ENCODE measurements at regions not wholly inside any gene's neighbourhood (a gene's known extent, or its start where the extent isn't known, plus 50 kb on each side); places are given as distances from the start of the nearest gene placed in this dataset.

DNA sequence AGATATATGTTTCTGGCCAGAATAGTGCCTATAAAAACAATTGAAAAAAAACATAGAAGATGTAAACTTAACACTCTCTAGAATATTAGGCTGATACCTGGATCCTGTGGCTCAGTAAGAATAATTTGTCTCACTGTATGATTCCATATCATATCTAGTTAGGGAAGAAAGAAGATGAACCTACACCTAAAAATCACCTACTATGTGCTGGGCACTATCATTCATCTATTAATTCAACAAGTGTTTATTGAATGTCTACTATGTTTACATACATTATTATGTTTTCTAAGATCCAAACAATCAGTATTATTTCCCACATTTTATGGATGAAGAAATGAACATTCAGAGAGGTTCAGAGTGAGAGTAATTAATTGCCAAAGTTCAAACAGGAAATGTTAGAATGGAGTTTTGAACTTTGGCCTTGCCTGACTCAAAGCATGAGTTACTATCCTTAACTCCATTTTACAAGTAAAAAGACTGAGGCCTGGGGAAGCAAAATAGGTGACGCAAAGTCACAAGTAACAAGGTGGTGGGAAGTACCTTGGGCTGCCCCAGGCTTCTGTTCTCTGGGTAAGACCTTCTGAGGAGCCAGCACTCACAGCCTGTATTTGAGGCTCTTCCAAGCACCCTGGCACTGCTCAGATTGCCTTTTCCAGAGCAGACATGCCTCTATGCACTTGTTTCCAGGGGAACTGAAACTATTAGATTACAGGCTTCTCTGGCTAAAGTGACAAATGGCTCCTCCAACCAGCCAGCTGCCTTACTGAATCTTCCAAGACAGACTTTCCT lies 111.1 kb upstream of the ACSL4 start:
- TF ChIP-seq, protein P1, sequence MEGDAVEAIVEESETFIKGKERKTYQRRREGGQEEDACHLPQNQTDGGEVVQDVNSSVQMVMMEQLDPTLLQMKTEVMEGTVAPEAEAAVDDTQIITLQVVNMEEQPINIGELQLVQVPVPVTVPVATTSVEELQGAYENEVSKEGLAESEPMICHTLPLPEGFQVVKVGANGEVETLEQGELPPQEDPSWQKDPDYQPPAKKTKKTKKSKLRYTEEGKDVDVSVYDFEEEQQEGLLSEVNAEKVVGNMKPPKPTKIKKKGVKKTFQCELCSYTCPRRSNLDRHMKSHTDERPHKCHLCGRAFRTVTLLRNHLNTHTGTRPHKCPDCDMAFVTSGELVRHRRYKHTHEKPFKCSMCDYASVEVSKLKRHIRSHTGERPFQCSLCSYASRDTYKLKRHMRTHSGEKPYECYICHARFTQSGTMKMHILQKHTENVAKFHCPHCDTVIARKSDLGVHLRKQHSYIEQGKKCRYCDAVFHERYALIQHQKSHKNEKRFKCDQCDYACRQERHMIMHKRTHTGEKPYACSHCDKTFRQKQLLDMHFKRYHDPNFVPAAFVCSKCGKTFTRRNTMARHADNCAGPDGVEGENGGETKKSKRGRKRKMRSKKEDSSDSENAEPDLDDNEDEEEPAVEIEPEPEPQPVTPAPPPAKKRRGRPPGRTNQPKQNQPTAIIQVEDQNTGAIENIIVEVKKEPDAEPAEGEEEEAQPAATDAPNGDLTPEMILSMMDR (IDR thresholded peaks at IDR 0.05): no peak
- Mint-ChIP-seq H3K27me3 (ENCODE audit: low read depth in 2 of 2) (no peaks in the 10 kb centered on the region), H3K27ac (no peak overlapping the region), H3K36me3 (no peaks in the 10 kb centered on the region), H3K4me3 (no peak overlapping the region), H3K9me3 (no peaks in the 10 kb centered on the region), H3K4me1 (no peaks in the 10 kb centered on the region)
- no peak overlapping the region for H3K4me3 ChIP-seq (ENCODE audit: low read length)
- H3K9me3 ChIP-seq (ENCODE audit: control insufficient read depth, insufficient read depth, low read length): no peaks in the 10 kb centered on the region
- ATAC-seq: no peak
- H3K36me3 ChIP-seq (ENCODE audit: control insufficient read depth, insufficient read depth, low read length): no peaks in the 10 kb centered on the region
- no peaks in the 10 kb centered on the region for H3K27me3 ChIP-seq (ENCODE audit: control insufficient read depth, insufficient read depth, low read length)
- no peaks in the 10 kb centered on the region for H3K4me1 ChIP-seq (ENCODE audit: control insufficient read depth, insufficient read depth, low read length)
- no peak overlapping the region for H3K27ac ChIP-seq (ENCODE audit: low read length)
- intact Hi-C loops (cut with micrococcal nuclease): no loop called here
- DNase-seq: no peak
- 75% methylated on average over 1 of the region's 1 CpG for WGBS (ENCODE audit: insufficient coverage)

DNA sequence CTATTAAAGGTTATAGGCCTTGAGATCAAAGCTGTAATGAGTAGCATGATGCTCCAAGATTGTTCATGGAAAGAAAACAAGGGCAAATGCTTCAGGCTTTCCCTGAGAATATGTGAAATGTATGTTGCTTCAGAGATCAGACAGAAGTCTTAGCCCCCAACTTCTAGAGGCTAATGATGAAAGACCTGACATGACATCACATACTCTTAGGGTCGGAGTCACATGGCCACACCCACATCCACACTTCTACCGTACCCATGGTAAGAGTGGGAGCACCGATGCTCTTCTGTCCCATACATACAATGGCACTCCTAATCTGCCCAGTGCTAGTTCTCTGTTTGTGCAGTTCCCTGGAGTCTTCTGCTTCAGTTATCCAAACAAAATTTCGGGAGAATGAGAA lies 111.9 kb upstream of the ACSL4 start:
- Histone ChIP-seq H3K27me3 (ENCODE audit: control insufficient read depth, insufficient read depth, low read length) (no peaks in the 10 kb centered on the region), H3K4me3 (ENCODE audit: low read length) (no peak overlapping the region), H3K9me3 (ENCODE audit: control insufficient read depth, insufficient read depth, low read length) (no peaks in the 10 kb centered on the region), H3K27ac (ENCODE audit: low read length) (no peak overlapping the region), H3K4me1 (ENCODE audit: control insufficient read depth, insufficient read depth, low read length) (no peaks in the 10 kb centered on the region), H3K36me3 (ENCODE audit: control insufficient read depth, insufficient read depth, low read length) (no peaks in the 10 kb centered on the region)
- no peaks in the 10 kb centered on the region for H3K9me3 Mint-ChIP-seq
- intact Hi-C loops (cut with micrococcal nuclease): no loop called here
- no peak overlapping the region for H3K4me3 Mint-ChIP-seq
- H3K27me3 Mint-ChIP-seq (ENCODE audit: low read depth in 2 of 2): no peaks in the 10 kb centered on the region
- WGBS (ENCODE audit: insufficient coverage): 93% methylated on average over 3 of the region's 4 CpGs
- TF ChIP-seq, protein P1 (IDR thresholded peaks at IDR 0.05): no peak
- H3K36me3 Mint-ChIP-seq: no peaks in the 10 kb centered on the region
- no peak for ATAC-seq
- H3K27ac Mint-ChIP-seq: no peak overlapping the region
- DNase-seq: no peak
- no peaks in the 10 kb centered on the region for H3K4me1 Mint-ChIP-seq

DNA sequence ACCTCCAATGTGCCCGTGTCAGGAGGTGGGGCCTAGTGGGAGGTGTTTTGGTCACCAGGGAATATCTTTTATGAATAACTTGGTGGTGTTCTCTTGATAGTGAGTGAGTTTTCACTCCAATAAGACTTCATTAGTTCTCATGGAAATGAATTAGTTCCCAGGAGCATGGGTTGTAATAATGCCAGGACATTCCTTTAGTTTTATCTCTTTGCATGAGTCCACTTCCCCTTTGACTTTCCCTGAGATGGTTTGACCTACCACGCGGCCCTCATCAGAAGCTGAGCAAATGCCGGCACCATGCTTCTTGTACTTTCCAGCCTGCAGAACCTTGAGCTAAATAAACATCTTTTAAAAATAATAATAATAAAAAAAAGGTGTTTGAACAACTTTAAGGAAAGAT lies 112.9 kb upstream of the ACSL4 start:
- WGBS (ENCODE audit: insufficient coverage): 90% methylated on average over 1 of the region's 4 CpGs
- Mint-ChIP-seq H3K4me3 (no peak overlapping the region), H3K27me3 (ENCODE audit: low read depth in 2 of 2) (peaks cover 0 to 2% of the 10 kb centered on the region in 2 donors), H3K9me3 (no peaks in the 10 kb centered on the region), H3K4me1 (no peaks in the 10 kb centered on the region), H3K27ac (no peak overlapping the region), H3K36me3 (no peaks in the 10 kb centered on the region)
- Histone ChIP-seq H3K27ac (ENCODE audit: low read length) (no peak overlapping the region), H3K36me3 (ENCODE audit: control insufficient read depth, insufficient read depth, low read length) (no peaks in the 10 kb centered on the region), H3K9me3 (ENCODE audit: control insufficient read depth, insufficient read depth, low read length) (no peaks in the 10 kb centered on the region), H3K27me3 (ENCODE audit: control insufficient read depth, insufficient read depth, low read length) (no peaks in the 10 kb centered on the region), H3K4me1 (ENCODE audit: control insufficient read depth, insufficient read depth, low read length) (no peaks in the 10 kb centered on the region), H3K4me3 (ENCODE audit: low read length) (no peak overlapping the region)
- ATAC-seq (no peak), DNase-seq (no peak)
- TF ChIP-seq, protein P1 (IDR thresholded peaks at IDR 0.05): no peak
- intact Hi-C loops (cut with micrococcal nuclease): no loop called here
